MM.1S (cell line): ENCODE measurements at regions not wholly inside any gene's neighbourhood (a gene's known extent, or its start where the extent isn't known, plus 50 kb on each side); places are given as distances from the start of the nearest gene placed in this dataset.
"Not testable (repeated sequence)": the region's sequence is repeated elsewhere in the genome, so short reads cannot be mapped to it uniquely, and the experiment has no call there.

ENCODE experiments used
- CTCF ChIP-seq: fragments of 300-600 bp; sonication (generic); IDR thresholded peaks from 2 replicates; pipeline ENCODE4 v1.5.1; 2016; ENCODE audit warnings: antibody characterized with exemption, low read length, mixed read lengths
- EZH2 ChIP-seq: fragments of 300-600 bp; sonication (generic); optimal IDR thresholded peaks from 2 replicates; pipeline ENCODE3; 2017; ENCODE audit warnings: low read depth, mild to moderate bottlenecking, antibody characterized with exemption, low read length, mixed read lengths
- EZH2phosphoT487 ChIP-seq: fragments of 300-600 bp; sonication (generic); IDR thresholded peaks from 2 replicates; pipeline ENCODE4 v1.6.1; 2018; ENCODE audit warnings: antibody characterized with exemption, low read length

GRCh38 chr4:77353724-77354315 is 196.8 kb downstream of the CCNG2 start:
- TF ChIP-seq CTCF: peak; percentile 21
- not testable (repeated sequence) for TF ChIP-seq EZH2phosphoT487, EZH2
